ENCODE measurements at regions not wholly inside any gene's neighbourhood (a gene's known extent, or its start where the extent isn't known, plus 50 kb on each side); places are given as distances from the start of the nearest gene placed in this dataset.

DNA sequence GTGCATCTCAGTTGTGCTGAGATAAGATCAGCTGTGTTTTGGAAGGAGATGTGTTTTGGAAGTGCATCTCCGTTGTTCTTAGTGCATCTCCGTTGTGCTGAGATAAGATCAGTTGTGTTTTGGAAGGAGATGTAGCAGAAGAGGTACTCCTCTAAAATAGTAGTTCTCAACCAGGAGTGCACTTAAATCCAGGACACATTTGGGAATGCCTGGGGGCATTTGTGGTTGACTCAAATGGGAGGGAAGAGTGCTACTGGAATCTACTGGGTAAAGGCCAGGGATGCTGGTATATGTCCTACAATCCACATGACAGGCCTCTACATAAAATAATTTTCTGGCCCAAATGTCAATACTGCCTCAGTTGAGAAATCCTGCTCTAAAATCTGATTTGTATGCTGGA, 70.8 kb upstream of the CHRDL1 start:
- no peak overlapping the region for H3K4me3 ChIP-seq (ENCODE audit: low read length)
- TF ChIP-seq CTCF (conservative IDR thresholded peaks at IDR 0.05; ENCODE audit: low read length) = no peak
- no peak for DNase-seq (ENCODE audit: low read depth)

DNA sequence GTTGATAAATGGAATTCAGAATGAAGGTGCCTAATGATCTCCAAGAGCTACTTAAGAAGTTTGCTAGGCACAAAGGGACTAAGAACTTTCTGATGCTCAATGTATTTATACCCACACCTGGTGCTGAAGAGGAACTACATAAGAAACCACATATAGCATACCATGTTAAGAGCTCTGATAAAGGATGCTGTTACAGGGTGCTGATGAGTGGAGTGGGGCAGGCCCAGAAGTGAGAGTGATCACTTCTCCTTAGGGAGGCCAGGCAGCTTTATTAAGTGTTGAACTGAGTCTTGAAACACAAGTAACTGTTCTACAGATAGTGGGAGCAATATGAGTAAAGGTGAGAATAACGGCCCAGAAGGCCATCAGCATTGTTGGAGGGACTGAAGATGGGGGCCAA, 68.3 kb upstream of the CHRDL1 start:
- no peak for TF ChIP-seq CTCF (conservative IDR thresholded peaks at IDR 0.05; ENCODE audit: low read length)
- no peak overlapping the region for H3K4me3 ChIP-seq (ENCODE audit: low read length)
- DNase-seq (ENCODE audit: low read depth) = no peak

- no peak overlapping the region for H3K4me3 ChIP-seq (ENCODE audit: low read length)
- no peak for DNase-seq (ENCODE audit: low read depth)
- TF ChIP-seq CTCF (conservative IDR thresholded peaks at IDR 0.05; ENCODE audit: low read length) = no peak
Measured at GRCh38 chrX:110858565-110858964, 62.9 kb upstream of the CHRDL1 start.

DNA sequence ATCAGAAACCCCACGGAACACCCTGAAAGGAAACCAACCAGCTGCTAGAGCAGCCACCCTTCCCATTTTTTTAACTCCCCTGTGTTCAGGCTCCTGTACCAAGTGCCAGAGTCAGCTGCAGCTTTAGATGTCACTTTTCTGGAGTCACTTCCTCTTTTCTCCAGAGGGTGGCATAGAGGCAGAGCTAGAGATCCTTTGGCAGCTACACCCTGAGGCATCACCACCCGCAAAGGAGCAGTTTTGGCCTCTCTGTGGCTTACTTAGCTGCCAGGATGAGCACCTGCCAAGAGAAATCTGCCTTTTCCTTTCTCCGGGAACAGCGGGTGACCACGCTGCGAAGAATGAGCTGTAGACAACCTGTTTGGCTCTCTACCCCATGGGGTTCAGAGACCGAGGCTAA, 58.0 kb upstream of the CHRDL1 start:
- peak; percentile 51 for TF ChIP-seq CTCF (conservative IDR thresholded peaks at IDR 0.05; ENCODE audit: low read length)
- DNase-seq (ENCODE audit: low read depth) = peak; percentile 12
- no peak overlapping the region for H3K4me3 ChIP-seq (ENCODE audit: low read length)

DNA sequence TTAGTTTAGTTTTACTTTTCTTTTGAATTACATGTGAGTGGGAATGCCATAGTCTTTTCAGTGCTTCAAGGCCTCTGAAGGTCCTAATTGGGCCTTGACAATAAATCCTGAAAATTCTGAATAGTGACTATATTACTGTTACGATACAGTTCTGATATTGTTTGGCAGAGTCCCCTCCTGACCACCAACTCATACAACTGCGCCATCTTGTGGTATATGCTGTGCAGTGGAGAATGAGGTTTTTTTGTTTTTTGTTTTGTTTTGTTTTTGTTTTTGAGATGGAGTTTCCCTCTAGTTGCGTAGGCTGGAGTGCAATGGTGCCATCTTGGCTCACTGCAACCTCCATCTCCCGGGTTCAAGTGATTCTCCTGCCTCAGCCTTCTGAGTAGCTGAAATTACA, 56.6 kb upstream of the CHRDL1 start:
- DNase-seq (ENCODE audit: low read depth) = peak; percentile 3
- TF ChIP-seq CTCF (conservative IDR thresholded peaks at IDR 0.05; ENCODE audit: low read length) = peak; percentile 57
- no peak overlapping the region for H3K4me3 ChIP-seq (ENCODE audit: low read length)

DNA sequence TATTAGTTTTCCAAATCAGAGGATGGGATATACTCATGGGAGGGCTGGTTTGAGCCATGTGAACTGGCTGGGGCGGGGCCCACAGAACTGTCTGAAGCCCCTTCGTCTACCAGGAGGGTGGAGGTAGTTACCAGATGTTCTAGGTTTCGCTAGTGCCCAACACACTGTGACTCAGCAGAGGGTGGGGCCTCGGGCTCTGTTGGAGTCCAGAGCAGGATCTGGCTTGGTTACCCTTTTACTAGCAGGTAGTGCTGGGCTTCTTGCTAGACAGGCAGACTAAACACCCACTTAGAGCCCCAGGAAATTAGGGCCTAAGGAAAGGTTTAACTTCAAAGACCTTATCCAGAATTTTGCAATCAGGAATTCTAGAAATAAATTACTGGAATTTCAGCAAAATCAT, 56.2 kb upstream of the CHRDL1 start:
- TF ChIP-seq CTCF (conservative IDR thresholded peaks at IDR 0.05; ENCODE audit: low read length) = no peak
- no peak overlapping the region for H3K4me3 ChIP-seq (ENCODE audit: low read length)
- DNase-seq (ENCODE audit: low read depth) = peak; percentile 12

DNA sequence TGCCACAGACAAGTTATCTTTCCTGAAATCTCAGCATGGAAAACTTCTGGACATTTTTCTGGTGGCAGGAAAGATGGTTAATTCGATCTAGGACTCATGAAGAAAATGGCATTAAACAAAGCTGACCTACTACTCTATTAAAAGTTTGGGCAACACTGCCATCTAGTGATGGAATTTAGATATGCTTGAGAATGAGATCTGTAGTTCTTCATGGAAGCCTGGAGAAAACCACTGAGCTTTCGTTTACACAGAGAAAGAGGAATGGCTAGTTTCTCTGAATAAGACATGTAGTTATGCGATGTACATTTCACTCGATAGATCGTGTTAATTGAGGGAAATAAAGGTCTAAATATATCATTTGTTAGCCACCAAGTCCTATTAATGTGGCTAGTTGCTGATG, 51.7 kb upstream of the CHRDL1 start:
- DNase-seq (ENCODE audit: low read depth) = peak; percentile 49
- TF ChIP-seq CTCF (conservative IDR thresholded peaks at IDR 0.05; ENCODE audit: low read length) = peak; percentile 54
- no peak overlapping the region for H3K4me3 ChIP-seq (ENCODE audit: low read length)
